ENCODE measurements at regions not wholly inside any gene's neighbourhood (a gene's known extent, or its start where the extent isn't known, plus 50 kb on each side); places are given as distances from the start of the nearest gene placed in this dataset.

- H3K36me3 ChIP-seq (ENCODE audit: insufficient read depth, low read length), result no peaks in the 10 kb centered on the region
- no peaks in the 10 kb centered on the region for H3F3A ChIP-seq (ENCODE audit: insufficient read depth, low read length)
- H4K20me1 ChIP-seq (ENCODE audit: insufficient read depth, low read length), result no peaks in the 10 kb centered on the region
- no peaks in the 10 kb centered on the region for H3K79me2 ChIP-seq (ENCODE audit: insufficient read depth, low read length)
- no peaks in the 10 kb centered on the region for H3K9me2 ChIP-seq (ENCODE audit: low read depth, low read length)
- H3K27ac ChIP-seq (ENCODE audit: low read depth, low read length, poor library complexity, severe bottlenecking), result no peak overlapping the region
- no peak overlapping the region for H3K9ac ChIP-seq (ENCODE audit: low read length)
- H2AFZ ChIP-seq (ENCODE audit: low read length), result no peak overlapping the region
- no peaks in the 10 kb centered on the region for H3K4me1 ChIP-seq (ENCODE audit: insufficient read depth, low read length, severe bottlenecking)
- H3K4me3 ChIP-seq (ENCODE audit: low read depth, low read length, poor library complexity, severe bottlenecking), result no peak overlapping the region
- no peaks in the 10 kb centered on the region for H3K9me3 ChIP-seq (ENCODE audit: low read length)
- no peak for TF ChIP-seq EZH2 (IDR thresholded peaks at IDR 0.05; ENCODE audit: borderline replicate concordance, low read length)
- TF ChIP-seq, protein P1, sequence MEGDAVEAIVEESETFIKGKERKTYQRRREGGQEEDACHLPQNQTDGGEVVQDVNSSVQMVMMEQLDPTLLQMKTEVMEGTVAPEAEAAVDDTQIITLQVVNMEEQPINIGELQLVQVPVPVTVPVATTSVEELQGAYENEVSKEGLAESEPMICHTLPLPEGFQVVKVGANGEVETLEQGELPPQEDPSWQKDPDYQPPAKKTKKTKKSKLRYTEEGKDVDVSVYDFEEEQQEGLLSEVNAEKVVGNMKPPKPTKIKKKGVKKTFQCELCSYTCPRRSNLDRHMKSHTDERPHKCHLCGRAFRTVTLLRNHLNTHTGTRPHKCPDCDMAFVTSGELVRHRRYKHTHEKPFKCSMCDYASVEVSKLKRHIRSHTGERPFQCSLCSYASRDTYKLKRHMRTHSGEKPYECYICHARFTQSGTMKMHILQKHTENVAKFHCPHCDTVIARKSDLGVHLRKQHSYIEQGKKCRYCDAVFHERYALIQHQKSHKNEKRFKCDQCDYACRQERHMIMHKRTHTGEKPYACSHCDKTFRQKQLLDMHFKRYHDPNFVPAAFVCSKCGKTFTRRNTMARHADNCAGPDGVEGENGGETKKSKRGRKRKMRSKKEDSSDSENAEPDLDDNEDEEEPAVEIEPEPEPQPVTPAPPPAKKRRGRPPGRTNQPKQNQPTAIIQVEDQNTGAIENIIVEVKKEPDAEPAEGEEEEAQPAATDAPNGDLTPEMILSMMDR (IDR thresholded peaks at IDR 0.05; ENCODE audit: low read length), result no peak
- no peak overlapping the region for H3K4me2 ChIP-seq (ENCODE audit: low read length)
- H3K27me3 ChIP-seq (ENCODE audit: insufficient read depth, low read length), result no peaks in the 10 kb centered on the region
These were observed 206.1 kb downstream of the CPE start for GRCh38 chr4:165584916-165585315.

DNA sequence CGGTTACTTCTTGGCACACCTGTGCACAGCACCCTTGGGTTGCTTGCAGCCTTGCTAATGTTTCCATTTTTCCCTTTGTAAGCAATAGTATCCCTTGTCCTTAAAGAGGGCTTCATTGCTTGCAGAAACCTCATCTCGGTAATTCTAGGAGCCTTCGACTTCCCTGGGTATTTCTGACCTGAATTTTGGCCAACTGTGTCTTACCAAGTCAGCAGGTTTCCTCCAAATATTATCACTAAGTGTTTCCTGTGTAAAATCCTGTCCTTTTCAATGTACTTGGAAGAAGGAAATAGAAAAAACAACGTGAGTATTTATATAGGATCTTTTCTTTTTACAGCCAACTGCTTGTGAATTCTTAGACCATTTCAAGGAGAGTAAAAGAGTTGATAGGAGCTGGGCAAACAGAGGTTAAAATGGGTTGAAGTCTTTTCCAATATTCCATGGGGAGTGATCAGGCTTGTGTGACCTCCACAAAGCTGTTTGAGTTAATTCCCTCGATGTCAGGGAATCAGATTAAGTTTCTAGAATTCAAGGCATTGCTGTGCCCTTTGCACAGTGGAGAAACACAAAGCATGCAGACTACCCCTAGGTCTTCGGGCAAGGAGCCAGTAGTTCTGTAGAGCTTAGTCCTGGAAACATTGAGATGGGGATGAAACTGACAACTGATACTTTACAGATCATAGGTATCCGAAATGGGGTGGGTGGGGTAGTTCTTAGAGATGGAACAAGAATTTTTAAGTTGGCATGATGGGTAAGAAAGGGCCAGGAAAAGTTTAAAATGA lies 209.9 kb downstream of the CPE start:
- Histone ChIP-seq H3K79me2 (ENCODE audit: insufficient read depth, low read length) (no peaks in the 10 kb centered on the region), H3K27ac (ENCODE audit: low read depth, low read length, poor library complexity, severe bottlenecking) (no peak overlapping the region), H3K4me1 (ENCODE audit: insufficient read depth, low read length, severe bottlenecking) (no peaks in the 10 kb centered on the region), H3F3A (ENCODE audit: insufficient read depth, low read length) (no peaks in the 10 kb centered on the region), H2AFZ (ENCODE audit: low read length) (no peak overlapping the region), H3K4me3 (ENCODE audit: low read depth, low read length, poor library complexity, severe bottlenecking) (no peak overlapping the region), H3K36me3 (ENCODE audit: insufficient read depth, low read length) (no peaks in the 10 kb centered on the region), H3K27me3 (ENCODE audit: insufficient read depth, low read length) (no peaks in the 10 kb centered on the region), H3K9ac (ENCODE audit: low read length) (no peak overlapping the region), H4K20me1 (ENCODE audit: insufficient read depth, low read length) (no peaks in the 10 kb centered on the region), H3K9me3 (ENCODE audit: low read length) (no peaks in the 10 kb centered on the region), H3K4me2 (ENCODE audit: low read length) (no peak overlapping the region), H3K9me2 (ENCODE audit: low read depth, low read length) (no peaks in the 10 kb centered on the region)
- TF ChIP-seq, protein P1 (IDR thresholded peaks at IDR 0.05; ENCODE audit: low read length), result no peak
- no peak for TF ChIP-seq EZH2 (IDR thresholded peaks at IDR 0.05; ENCODE audit: borderline replicate concordance, low read length)

DNA sequence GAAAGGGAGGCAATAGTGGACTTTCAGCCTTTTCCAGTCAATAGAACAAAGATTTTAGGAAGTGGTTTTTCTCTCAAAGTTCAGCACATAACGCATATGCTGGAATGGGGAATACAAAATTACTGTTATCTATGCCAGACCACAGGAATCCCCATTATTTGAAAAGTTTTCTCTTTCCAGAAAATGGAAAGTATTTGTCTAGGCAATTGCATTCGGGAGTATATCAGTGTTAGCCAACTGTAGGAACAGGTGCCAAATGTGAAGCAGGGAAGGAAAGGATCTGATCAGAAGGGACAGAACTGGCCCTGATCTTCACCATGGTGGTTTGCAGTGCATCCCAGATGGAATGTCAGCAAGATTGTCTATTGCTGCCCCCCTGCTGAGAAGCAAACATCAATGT lies 213.6 kb downstream of the CPE start:
- H4K20me1 ChIP-seq (ENCODE audit: insufficient read depth, low read length), result no peaks in the 10 kb centered on the region
- no peaks in the 10 kb centered on the region for H3K27me3 ChIP-seq (ENCODE audit: insufficient read depth, low read length)
- H3K79me2 ChIP-seq (ENCODE audit: insufficient read depth, low read length), result no peaks in the 10 kb centered on the region
- H3F3A ChIP-seq (ENCODE audit: insufficient read depth, low read length), result no peaks in the 10 kb centered on the region
- no peak overlapping the region for H3K9ac ChIP-seq (ENCODE audit: low read length)
- no peak overlapping the region for H3K4me2 ChIP-seq (ENCODE audit: low read length)
- no peaks in the 10 kb centered on the region for H3K9me3 ChIP-seq (ENCODE audit: low read length)
- TF ChIP-seq, protein P1 (IDR thresholded peaks at IDR 0.05; ENCODE audit: low read length), result no peak
- TF ChIP-seq EZH2 (IDR thresholded peaks at IDR 0.05; ENCODE audit: borderline replicate concordance, low read length), result no peak
- H2AFZ ChIP-seq (ENCODE audit: low read length), result no peak overlapping the region
- no peaks in the 10 kb centered on the region for H3K9me2 ChIP-seq (ENCODE audit: low read depth, low read length)
- no peaks in the 10 kb centered on the region for H3K4me1 ChIP-seq (ENCODE audit: insufficient read depth, low read length, severe bottlenecking)
- H3K36me3 ChIP-seq (ENCODE audit: insufficient read depth, low read length), result no peaks in the 10 kb centered on the region
- no peak overlapping the region for H3K4me3 ChIP-seq (ENCODE audit: low read depth, low read length, poor library complexity, severe bottlenecking)
- H3K27ac ChIP-seq (ENCODE audit: low read depth, low read length, poor library complexity, severe bottlenecking), result no peak overlapping the region
